Gastrocnemius medialis (tissue), 4 donors: ENCODE measurements at regions not wholly inside any gene's neighbourhood (a gene's known extent, or its start where the extent isn't known, plus 50 kb on each side); places are given as distances from the start of the nearest gene placed in this dataset.

Experiments used
- CTCF ChIP-seq, 5 experiments: fragments of 450-650 bp in 3 of 5; fragments of 200-600 bp in 2 of 5; sonication (generic) in 2 of 5; IDR thresholded peaks in 4 of 5; conservative IDR thresholded peaks in 1 of 5; 1 replicate in 4 of 5; 2 replicates in 1 of 5; pipeline ENCODE4 v1.5.1; 2016 to 2019; ENCODE audit warnings: antibody characterized with exemption in 5 of 5, mild to moderate bottlenecking in 3 of 5, moderate library complexity in 3 of 5
- POLR2A ChIP-seq, 2 donors: fragments of 450-650 bp; IDR thresholded peaks; one replicate each; pipeline ENCODE4 v1.6.1; 2017; ENCODE audit warnings: antibody characterized with exemption in 2 of 2, mild to moderate bottlenecking in 2 of 2, moderate library complexity in 2 of 2

GRCh38 chr5:82938901-82939725 is 138.1 kb downstream of the TMEM167A start:
- no peak for TF ChIP-seq CTCF (IDR thresholded peaks at IDR 0.05 in 4 of 5, conservative IDR thresholded peaks at IDR 0.05 in 1 of 5)
- no peak for TF ChIP-seq POLR2A (IDR thresholded peaks at IDR 0.05)
